ENCODE measurements at regions not wholly inside any gene's neighbourhood (a gene's known extent, or its start where the extent isn't known, plus 50 kb on each side); places are given as distances from the start of the nearest gene placed in this dataset.

DNA sequence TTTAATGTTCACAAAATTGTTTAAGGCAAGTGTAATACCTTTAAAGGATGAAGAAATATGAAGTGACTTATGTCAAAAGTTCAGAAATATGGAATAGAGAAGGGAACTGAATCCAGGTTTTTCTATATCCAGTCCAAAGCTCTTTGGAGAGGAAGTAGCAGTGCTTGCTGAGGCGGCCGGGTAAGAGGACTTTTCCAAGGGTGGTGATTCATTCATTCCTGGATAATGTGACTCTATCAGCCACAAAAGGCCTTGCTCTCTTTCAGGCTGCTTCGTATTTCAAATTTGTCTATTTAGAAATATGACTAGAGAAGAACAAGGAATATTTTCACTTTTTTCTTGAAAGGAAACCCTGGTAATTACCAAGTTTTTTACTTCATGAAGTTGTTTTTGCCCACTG, 830.1 kb upstream of the ZEB2 start:
- Histone ChIP-seq H3K79me2 (replicated peaks; ENCODE audit: insufficient read depth) (no peaks in the 10 kb centered on the region), H3K27me3 (ENCODE audit: insufficient read depth) (no peaks in the 10 kb centered on the region), H3K4me1 (ENCODE audit: insufficient read depth) (no peaks in the 10 kb centered on the region), H4K20me1 (replicated peaks; ENCODE audit: insufficient read depth) (no peaks in the 10 kb centered on the region), H3K4me3 (no peak overlapping the region), H3K36me3 (ENCODE audit: insufficient read depth) (no peaks in the 10 kb centered on the region), H3F3A (replicated peaks; ENCODE audit: low read depth) (no peaks in the 10 kb centered on the region), H3K9me2 (ENCODE audit: insufficient read depth) (no peaks in the 10 kb centered on the region), H2AFZ (no peak overlapping the region), H3K4me2 (no peak overlapping the region), H3K27ac (ENCODE audit: low read depth) (no peak overlapping the region)
- Mint-ChIP-seq H3K9me3 (no peaks in the 10 kb centered on the region), H3K36me3 (ENCODE audit: low read depth) (no peaks in the 10 kb centered on the region), H3K4me1 (no peaks in the 10 kb centered on the region; the same call in 2 of the 3 replicates), H3K27me3 (ENCODE audit: insufficient read depth, low read depth, poor library complexity) (no peaks in the 10 kb centered on the region), H3K27ac (no peak overlapping the region), H3K4me3 (no peak overlapping the region)
- no peak for TF ChIP-seq STAT1 (IDR thresholded peaks at IDR 0.05; ENCODE audit: unreplicated experiment)
- TF ChIP-seq POLR2AphosphoS5 (IDR thresholded peaks at IDR 0.05; ENCODE audit: low read depth), result no peak
- TF ChIP-seq, protein P1, sequence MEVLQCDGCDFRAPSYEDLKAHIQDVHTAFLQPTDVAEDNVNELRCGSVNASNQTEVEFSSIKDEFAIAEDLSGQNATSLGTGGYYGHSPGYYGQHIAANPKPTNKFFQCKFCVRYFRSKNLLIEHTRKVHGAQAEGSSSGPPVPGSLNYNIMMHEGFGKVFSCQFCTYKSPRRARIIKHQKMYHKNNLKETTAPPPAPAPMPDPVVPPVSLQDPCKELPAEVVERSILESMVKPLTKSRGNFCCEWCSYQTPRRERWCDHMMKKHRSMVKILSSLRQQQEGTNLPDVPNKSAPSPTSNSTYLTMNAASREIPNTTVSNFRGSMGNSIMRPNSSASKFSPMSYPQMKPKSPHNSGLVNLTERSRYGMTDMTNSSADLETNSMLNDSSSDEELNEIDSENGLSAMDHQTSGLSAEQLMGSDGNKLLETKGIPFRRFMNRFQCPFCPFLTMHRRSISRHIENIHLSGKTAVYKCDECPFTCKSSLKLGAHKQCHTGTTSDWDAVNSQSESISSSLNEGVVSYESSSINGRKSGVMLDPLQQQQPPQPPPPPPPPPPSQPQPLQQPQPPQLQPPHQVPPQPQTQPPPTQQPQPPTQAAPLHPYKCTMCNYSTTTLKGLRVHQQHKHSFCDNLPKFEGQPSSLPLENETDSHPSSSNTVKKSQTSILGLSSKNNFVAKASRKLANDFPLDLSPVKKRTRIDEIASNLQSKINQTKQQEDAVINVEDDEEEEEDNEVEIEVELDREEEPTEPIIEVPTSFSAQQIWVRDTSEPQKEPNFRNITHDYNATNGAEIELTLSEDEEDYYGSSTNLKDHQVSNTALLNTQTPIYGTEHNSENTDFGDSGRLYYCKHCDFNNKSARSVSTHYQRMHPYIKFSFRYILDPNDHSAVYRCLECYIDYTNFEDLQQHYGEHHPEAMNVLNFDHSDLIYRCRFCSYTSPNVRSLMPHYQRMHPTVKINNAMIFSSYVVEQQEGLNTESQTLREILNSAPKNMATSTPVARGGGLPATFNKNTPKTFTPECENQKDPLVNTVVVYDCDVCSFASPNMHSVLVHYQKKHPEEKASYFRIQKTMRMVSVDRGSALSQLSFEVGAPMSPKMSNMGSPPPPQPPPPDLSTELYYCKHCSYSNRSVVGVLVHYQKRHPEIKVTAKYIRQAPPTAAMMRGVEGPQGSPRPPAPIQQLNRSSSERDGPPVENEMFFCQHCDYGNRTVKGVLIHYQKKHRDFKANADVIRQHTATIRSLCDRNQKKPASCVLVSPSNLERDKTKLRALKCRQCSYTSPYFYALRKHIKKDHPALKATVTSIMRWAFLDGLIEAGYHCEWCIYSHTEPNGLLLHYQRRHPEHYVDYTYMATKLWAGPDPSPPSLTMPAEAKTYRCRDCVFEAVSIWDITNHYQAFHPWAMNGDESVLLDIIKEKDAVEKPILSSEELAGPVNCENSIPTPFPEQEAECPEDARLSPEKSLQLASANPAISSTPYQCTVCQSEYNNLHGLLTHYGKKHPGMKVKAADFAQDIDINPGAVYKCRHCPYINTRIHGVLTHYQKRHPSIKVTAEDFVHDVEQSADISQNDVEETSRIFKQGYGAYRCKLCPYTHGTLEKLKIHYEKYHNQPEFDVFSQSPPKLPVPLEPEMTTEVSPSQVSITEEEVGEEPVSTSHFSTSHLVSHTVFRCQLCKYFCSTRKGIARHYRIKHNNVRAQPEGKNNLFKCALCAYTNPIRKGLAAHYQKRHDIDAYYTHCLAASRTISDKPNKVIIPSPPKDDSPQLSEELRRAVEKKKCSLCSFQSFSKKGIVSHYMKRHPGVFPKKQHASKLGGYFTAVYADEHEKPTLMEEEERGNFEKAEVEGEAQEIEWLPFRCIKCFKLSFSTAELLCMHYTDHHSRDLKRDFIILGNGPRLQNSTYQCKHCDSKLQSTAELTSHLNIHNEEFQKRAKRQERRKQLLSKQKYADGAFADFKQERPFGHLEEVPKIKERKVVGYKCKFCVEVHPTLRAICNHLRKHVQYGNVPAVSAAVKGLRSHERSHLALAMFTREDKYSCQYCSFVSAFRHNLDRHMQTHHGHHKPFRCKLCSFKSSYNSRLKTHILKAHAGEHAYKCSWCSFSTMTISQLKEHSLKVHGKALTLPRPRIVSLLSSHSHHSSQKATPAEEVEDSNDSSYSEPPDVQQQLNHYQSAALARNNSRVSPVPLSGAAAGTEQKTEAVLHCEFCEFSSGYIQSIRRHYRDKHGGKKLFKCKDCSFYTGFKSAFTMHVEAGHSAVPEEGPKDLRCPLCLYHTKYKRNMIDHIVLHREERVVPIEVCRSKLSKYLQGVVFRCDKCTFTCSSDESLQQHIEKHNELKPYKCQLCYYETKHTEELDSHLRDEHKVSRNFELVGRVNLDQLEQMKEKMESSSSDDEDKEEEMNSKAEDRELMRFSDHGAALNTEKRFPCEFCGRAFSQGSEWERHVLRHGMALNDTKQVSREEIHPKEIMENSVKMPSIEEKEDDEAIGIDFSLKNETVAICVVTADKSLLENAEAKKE (CRISPR knock-in tag; IDR thresholded peaks at IDR 0.05), result no peak
- no peak for TF ChIP-seq ZNF114 (CRISPR knock-in tag; IDR thresholded peaks at IDR 0.05)
- TF ChIP-seq EZH2 (IDR thresholded peaks at IDR 0.05; ENCODE audit: low read depth, unreplicated experiment), result no peak
- TF ChIP-seq NANOG (IDR thresholded peaks at IDR 0.05; ENCODE audit: borderline replicate concordance), result no peak
- no peak for TF ChIP-seq CREB1 (CRISPR knock-in tag; IDR thresholded peaks at IDR 0.05; ENCODE audit: low read depth)
- no peak for TF ChIP-seq EZH2phosphoT487 (IDR thresholded peaks at IDR 0.05; ENCODE audit: unreplicated experiment)
- TF ChIP-seq ZNF331 (CRISPR knock-in tag; IDR thresholded peaks at IDR 0.05; ENCODE audit: low read depth), result no peak
- TF ChIP-seq, protein P2, sequence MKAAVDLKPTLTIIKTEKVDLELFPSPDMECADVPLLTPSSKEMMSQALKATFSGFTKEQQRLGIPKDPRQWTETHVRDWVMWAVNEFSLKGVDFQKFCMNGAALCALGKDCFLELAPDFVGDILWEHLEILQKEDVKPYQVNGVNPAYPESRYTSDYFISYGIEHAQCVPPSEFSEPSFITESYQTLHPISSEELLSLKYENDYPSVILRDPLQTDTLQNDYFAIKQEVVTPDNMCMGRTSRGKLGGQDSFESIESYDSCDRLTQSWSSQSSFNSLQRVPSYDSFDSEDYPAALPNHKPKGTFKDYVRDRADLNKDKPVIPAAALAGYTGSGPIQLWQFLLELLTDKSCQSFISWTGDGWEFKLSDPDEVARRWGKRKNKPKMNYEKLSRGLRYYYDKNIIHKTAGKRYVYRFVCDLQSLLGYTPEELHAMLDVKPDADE (IDR thresholded peaks at IDR 0.05), result no peak
- TF ChIP-seq, protein P3, sequence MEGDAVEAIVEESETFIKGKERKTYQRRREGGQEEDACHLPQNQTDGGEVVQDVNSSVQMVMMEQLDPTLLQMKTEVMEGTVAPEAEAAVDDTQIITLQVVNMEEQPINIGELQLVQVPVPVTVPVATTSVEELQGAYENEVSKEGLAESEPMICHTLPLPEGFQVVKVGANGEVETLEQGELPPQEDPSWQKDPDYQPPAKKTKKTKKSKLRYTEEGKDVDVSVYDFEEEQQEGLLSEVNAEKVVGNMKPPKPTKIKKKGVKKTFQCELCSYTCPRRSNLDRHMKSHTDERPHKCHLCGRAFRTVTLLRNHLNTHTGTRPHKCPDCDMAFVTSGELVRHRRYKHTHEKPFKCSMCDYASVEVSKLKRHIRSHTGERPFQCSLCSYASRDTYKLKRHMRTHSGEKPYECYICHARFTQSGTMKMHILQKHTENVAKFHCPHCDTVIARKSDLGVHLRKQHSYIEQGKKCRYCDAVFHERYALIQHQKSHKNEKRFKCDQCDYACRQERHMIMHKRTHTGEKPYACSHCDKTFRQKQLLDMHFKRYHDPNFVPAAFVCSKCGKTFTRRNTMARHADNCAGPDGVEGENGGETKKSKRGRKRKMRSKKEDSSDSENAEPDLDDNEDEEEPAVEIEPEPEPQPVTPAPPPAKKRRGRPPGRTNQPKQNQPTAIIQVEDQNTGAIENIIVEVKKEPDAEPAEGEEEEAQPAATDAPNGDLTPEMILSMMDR (conservative IDR thresholded peaks at IDR 0.05; ENCODE audit: low read depth in 2 of 2), result no peak
- no peak for TF ChIP-seq JUNB (IDR thresholded peaks at IDR 0.05; ENCODE audit: unreplicated experiment)
- TF ChIP-seq, protein P4, sequence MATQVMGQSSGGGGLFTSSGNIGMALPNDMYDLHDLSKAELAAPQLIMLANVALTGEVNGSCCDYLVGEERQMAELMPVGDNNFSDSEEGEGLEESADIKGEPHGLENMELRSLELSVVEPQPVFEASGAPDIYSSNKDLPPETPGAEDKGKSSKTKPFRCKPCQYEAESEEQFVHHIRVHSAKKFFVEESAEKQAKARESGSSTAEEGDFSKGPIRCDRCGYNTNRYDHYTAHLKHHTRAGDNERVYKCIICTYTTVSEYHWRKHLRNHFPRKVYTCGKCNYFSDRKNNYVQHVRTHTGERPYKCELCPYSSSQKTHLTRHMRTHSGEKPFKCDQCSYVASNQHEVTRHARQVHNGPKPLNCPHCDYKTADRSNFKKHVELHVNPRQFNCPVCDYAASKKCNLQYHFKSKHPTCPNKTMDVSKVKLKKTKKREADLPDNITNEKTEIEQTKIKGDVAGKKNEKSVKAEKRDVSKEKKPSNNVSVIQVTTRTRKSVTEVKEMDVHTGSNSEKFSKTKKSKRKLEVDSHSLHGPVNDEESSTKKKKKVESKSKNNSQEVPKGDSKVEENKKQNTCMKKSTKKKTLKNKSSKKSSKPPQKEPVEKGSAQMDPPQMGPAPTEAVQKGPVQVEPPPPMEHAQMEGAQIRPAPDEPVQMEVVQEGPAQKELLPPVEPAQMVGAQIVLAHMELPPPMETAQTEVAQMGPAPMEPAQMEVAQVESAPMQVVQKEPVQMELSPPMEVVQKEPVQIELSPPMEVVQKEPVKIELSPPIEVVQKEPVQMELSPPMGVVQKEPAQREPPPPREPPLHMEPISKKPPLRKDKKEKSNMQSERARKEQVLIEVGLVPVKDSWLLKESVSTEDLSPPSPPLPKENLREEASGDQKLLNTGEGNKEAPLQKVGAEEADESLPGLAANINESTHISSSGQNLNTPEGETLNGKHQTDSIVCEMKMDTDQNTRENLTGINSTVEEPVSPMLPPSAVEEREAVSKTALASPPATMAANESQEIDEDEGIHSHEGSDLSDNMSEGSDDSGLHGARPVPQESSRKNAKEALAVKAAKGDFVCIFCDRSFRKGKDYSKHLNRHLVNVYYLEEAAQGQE (IDR thresholded peaks at IDR 0.05; ENCODE audit: unreplicated experiment), result no peak
- no peak for ATAC-seq
- no peak for DNase-seq (ENCODE audit: low spot score)

Measured in GM23338 (cell line).